ENCODE measurements at regions not wholly inside any gene's neighbourhood (a gene's known extent, or its start where the extent isn't known, plus 50 kb on each side); places are given as distances from the start of the nearest gene placed in this dataset.

GRCh38 chr4:167715176-167715575 lies 377.2 kb upstream of the ANXA10 start:
- DNase-seq, result no peak
- CTCF ChIA-PET, result interaction anchor here (0.7 kb wide), 2 partner anchors 126 to 454 kb away, joined by 4 to 6 read pairs; no protein-coding TSS in a partner anchor
- H3K27me3 Mint-ChIP-seq (ENCODE audit: unreplicated experiment), result no peaks in the 10 kb centered on the region
- TF ChIP-seq, protein P1, sequence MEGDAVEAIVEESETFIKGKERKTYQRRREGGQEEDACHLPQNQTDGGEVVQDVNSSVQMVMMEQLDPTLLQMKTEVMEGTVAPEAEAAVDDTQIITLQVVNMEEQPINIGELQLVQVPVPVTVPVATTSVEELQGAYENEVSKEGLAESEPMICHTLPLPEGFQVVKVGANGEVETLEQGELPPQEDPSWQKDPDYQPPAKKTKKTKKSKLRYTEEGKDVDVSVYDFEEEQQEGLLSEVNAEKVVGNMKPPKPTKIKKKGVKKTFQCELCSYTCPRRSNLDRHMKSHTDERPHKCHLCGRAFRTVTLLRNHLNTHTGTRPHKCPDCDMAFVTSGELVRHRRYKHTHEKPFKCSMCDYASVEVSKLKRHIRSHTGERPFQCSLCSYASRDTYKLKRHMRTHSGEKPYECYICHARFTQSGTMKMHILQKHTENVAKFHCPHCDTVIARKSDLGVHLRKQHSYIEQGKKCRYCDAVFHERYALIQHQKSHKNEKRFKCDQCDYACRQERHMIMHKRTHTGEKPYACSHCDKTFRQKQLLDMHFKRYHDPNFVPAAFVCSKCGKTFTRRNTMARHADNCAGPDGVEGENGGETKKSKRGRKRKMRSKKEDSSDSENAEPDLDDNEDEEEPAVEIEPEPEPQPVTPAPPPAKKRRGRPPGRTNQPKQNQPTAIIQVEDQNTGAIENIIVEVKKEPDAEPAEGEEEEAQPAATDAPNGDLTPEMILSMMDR (IDR thresholded peaks at IDR 0.05; ENCODE audit: unreplicated experiment), result no peak
- BruUV-seq (replicated peaks), result no TSS peak
- H3K36me3 Mint-ChIP-seq (ENCODE audit: insufficient read depth, unreplicated experiment), result no peaks in the 10 kb centered on the region
- no peak overlapping the region for H3K4me3 Mint-ChIP-seq (ENCODE audit: low read depth, unreplicated experiment)
- H3K4me1 Mint-ChIP-seq (ENCODE audit: low read depth, unreplicated experiment), result no peaks in the 10 kb centered on the region
- H3K27ac Mint-ChIP-seq (ENCODE audit: unreplicated experiment), result no peak overlapping the region
- intact Hi-C loops (cut with micrococcal nuclease; ENCODE audit: unreplicated experiment), result no loop called here
- no peaks in the 10 kb centered on the region for H3K9me3 Mint-ChIP-seq (ENCODE audit: low read depth, unreplicated experiment)

GRCh38 chr4:167717495-167717894 lies 374.8 kb upstream of the ANXA10 start:
- no peak overlapping the region for H3K27ac Mint-ChIP-seq (ENCODE audit: unreplicated experiment)
- DNase-seq, result no peak
- CTCF ChIA-PET, result no interaction called here
- TF ChIP-seq, protein P1 (IDR thresholded peaks at IDR 0.05; ENCODE audit: unreplicated experiment), result no peak
- H3K9me3 Mint-ChIP-seq (ENCODE audit: low read depth, unreplicated experiment), result peaks cover 2% of the 10 kb centered on the region
- H3K4me1 Mint-ChIP-seq (ENCODE audit: low read depth, unreplicated experiment), result peaks cover 9% of the 10 kb centered on the region
- no peak overlapping the region for H3K4me3 Mint-ChIP-seq (ENCODE audit: low read depth, unreplicated experiment)
- intact Hi-C loops (cut with micrococcal nuclease; ENCODE audit: unreplicated experiment), result no loop called here
- H3K27me3 Mint-ChIP-seq (ENCODE audit: unreplicated experiment), result no peaks in the 10 kb centered on the region
- H3K36me3 Mint-ChIP-seq (ENCODE audit: insufficient read depth, unreplicated experiment), result no peaks in the 10 kb centered on the region
- no TSS peak for BruUV-seq (replicated peaks)

- Mint-ChIP-seq H3K4me3 (ENCODE audit: low read depth, unreplicated experiment) (no peak overlapping the region), H3K27me3 (ENCODE audit: unreplicated experiment) (no peaks in the 10 kb centered on the region), H3K36me3 (ENCODE audit: insufficient read depth, unreplicated experiment) (no peaks in the 10 kb centered on the region), H3K27ac (ENCODE audit: unreplicated experiment) (no peak overlapping the region), H3K9me3 (ENCODE audit: low read depth, unreplicated experiment) (peaks cover 4% of the 10 kb centered on the region), H3K4me1 (ENCODE audit: low read depth, unreplicated experiment) (peaks cover 9% of the 10 kb centered on the region)
- CTCF ChIA-PET, result no interaction called here
- no TSS peak for BruUV-seq (replicated peaks)
- DNase-seq, result no peak
- intact Hi-C loops (cut with micrococcal nuclease; ENCODE audit: unreplicated experiment), result no loop called here
- TF ChIP-seq, protein P1 (IDR thresholded peaks at IDR 0.05; ENCODE audit: unreplicated experiment), result no peak
Measured at GRCh38 chr4:167721617-167722486, 370.5 kb upstream of the ANXA10 start.

DNA sequence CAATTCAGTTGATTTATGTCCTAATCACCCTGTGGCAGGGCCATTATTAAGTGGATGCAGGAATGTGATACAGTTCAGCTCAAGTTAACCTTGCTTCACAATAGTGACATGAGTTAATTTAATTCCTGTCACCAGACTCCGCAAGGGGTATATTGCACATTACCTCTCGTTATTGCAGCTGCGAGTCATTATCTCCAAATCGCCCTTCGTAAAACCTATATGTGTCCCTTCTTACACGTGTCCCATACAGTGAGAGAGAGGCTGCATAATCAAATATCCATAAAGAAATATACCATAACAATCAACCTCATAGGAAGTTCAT lies 369.9 kb upstream of the ANXA10 start:
- peaks cover 9% of the 10 kb centered on the region for H3K4me1 Mint-ChIP-seq (ENCODE audit: low read depth, unreplicated experiment)
- H3K36me3 Mint-ChIP-seq (ENCODE audit: insufficient read depth, unreplicated experiment), result no peaks in the 10 kb centered on the region
- no TSS peak for BruUV-seq (replicated peaks)
- CTCF ChIA-PET, result no interaction called here
- H3K27ac Mint-ChIP-seq (ENCODE audit: unreplicated experiment), result no peak overlapping the region
- no peaks in the 10 kb centered on the region for H3K27me3 Mint-ChIP-seq (ENCODE audit: unreplicated experiment)
- intact Hi-C loops (cut with micrococcal nuclease; ENCODE audit: unreplicated experiment), result no loop called here
- no peak overlapping the region for H3K4me3 Mint-ChIP-seq (ENCODE audit: low read depth, unreplicated experiment)
- peaks cover 4% of the 10 kb centered on the region for H3K9me3 Mint-ChIP-seq (ENCODE audit: low read depth, unreplicated experiment)
- TF ChIP-seq, protein P1 (IDR thresholded peaks at IDR 0.05; ENCODE audit: unreplicated experiment), result no peak
- no peak for DNase-seq

All from Calu3 (cell line).